Lower lobe of right lung (tissue), 2 donors: ENCODE measurements at regions not wholly inside any gene's neighbourhood (a gene's known extent, or its start where the extent isn't known, plus 50 kb on each side); places are given as distances from the start of the nearest gene placed in this dataset.

Source experiments
- ATAC-seq, 2 donors: fragments of 200-7000 bp; cut with Tn5 transposase; one replicate each; pipeline ENCODE4 v1.9.1; 2020 to 2022; ENCODE audit warnings: mild to moderate bottlenecking in 2 of 2, moderate library complexity in 2 of 2
- DNase-seq: peaks from one replicate; pipeline ENCODE4 v3.0.0-alpha.2; 2020
- H3K27ac ChIP-seq: fragments of 200-600 bp; one replicate; pipeline ENCODE4 v1.8.0; 2022
- H3K27me3 ChIP-seq: fragments of 200-600 bp; one replicate; pipeline ENCODE4 v1.8.0; 2022; ENCODE audit warnings: low read depth
- H3K36me3 ChIP-seq: fragments of 200-600 bp; one replicate; pipeline ENCODE4 v1.8.0; 2022; ENCODE audit warnings: mild to moderate bottlenecking
- H3K4me1 ChIP-seq: fragments of 200-600 bp; one replicate; pipeline ENCODE4 v1.8.0; 2022
- H3K4me3 ChIP-seq: fragments of 200-600 bp; one replicate; pipeline ENCODE4 v1.8.0; 2022; ENCODE audit warnings: mild to moderate bottlenecking
- H3K9me3 ChIP-seq: fragments of 200-600 bp; one replicate; pipeline ENCODE4 v1.8.0; 2022
- intact Hi-C: fragments of 100-400 bp; cut with DNase I; formaldehyde crosslinking; loops from one replicate; pipeline ENCODE4 v1.11.0; 2022
- TF ChIP-seq, protein P1 (sequence below): fragments of 200-600 bp; IDR thresholded peaks from one replicate; pipeline ENCODE4 v1.8.0; 2022; ENCODE audit warnings: antibody characterized with exemption, mild to moderate bottlenecking
- donor health status: DM: no; HTN: yes; CAD: no; lungs with severe emphysema.

DNA sequence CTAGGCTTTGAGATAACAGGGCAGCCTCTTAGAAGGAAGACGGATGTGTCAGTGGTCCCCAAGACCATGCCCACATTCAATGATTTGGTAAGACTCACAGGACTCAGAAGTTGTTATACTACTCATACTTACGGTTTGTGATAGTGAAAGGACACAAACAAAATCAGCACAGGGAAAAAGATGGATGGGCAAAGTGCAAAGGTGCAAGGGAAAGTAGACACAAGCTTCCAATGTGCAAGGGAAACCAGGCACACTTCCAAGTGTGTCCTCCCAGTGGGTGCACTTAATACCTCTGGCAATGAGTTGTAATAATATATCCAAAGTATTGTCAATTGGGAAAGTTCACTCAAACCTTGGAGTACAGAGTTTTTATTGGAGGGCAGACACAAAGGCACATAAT, 53.8 kb upstream of the VCX start:
- Histone ChIP-seq H3K36me3 (no peaks in the 10 kb centered on the region), H3K9me3 (no peaks in the 10 kb centered on the region), H3K27ac (no peak overlapping the region), H3K4me1 (no peaks in the 10 kb centered on the region), H3K27me3 (no peaks in the 10 kb centered on the region), H3K4me3 (no peak overlapping the region)
- TF ChIP-seq, protein P1, sequence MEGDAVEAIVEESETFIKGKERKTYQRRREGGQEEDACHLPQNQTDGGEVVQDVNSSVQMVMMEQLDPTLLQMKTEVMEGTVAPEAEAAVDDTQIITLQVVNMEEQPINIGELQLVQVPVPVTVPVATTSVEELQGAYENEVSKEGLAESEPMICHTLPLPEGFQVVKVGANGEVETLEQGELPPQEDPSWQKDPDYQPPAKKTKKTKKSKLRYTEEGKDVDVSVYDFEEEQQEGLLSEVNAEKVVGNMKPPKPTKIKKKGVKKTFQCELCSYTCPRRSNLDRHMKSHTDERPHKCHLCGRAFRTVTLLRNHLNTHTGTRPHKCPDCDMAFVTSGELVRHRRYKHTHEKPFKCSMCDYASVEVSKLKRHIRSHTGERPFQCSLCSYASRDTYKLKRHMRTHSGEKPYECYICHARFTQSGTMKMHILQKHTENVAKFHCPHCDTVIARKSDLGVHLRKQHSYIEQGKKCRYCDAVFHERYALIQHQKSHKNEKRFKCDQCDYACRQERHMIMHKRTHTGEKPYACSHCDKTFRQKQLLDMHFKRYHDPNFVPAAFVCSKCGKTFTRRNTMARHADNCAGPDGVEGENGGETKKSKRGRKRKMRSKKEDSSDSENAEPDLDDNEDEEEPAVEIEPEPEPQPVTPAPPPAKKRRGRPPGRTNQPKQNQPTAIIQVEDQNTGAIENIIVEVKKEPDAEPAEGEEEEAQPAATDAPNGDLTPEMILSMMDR: no peak
- intact Hi-C loops: no loop called here
- ATAC-seq (no peak), DNase-seq (no peak)

DNA sequence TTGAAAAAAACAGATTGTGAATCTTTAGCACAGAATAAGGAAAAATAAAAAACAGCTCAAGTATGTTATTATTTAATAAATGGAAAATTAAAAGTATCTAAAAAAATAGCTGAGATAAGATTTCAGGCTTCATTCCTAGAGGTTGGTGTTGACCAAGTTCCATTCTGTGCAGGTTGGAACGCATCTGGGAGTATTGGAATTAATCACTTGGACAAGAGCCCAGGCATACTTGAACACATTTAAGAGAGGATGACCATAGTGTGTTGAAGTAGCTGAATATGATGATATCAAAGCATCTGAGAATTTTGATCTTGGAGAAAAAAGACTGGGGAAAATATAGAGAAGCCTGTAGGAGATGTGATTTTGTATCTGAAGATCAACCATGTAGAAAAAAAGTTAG, 54.6 kb upstream of the VCX start:
- H3K4me3 ChIP-seq: no peak overlapping the region
- TF ChIP-seq, protein P1: no peak
- no peak overlapping the region for H3K27ac ChIP-seq
- intact Hi-C loops: no loop called here
- H3K4me1 ChIP-seq: no peaks in the 10 kb centered on the region
- H3K27me3 ChIP-seq: no peaks in the 10 kb centered on the region
- H3K9me3 ChIP-seq: no peaks in the 10 kb centered on the region
- ATAC-seq (no peak), DNase-seq (no peak)
- H3K36me3 ChIP-seq: no peaks in the 10 kb centered on the region

DNA sequence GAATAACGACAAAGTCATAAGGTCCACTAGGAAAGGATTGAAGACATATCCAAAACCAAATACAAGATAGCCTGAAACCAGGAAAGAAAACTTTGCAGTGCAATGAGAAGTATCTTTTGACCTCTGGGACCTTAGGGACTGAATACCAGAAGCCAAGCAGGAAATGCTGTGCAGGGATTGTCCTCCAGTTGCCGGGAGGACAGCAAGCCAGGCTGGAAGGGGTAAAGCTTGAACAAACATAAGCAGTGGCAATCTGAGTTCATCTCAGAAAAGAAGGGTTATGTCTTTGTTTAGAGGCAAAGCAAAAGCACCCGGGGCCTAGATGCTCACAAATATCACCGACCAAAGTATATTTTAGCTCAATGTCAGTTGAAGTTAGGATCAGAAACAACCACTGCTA, 55.3 kb upstream of the VCX start:
- H3K36me3 ChIP-seq: no peaks in the 10 kb centered on the region
- intact Hi-C loops: no loop called here
- TF ChIP-seq, protein P1: no peak
- no peak overlapping the region for H3K27ac ChIP-seq
- ATAC-seq (no peak), DNase-seq (no peak)
- no peaks in the 10 kb centered on the region for H3K27me3 ChIP-seq
- H3K9me3 ChIP-seq: no peaks in the 10 kb centered on the region
- H3K4me1 ChIP-seq: no peaks in the 10 kb centered on the region
- H3K4me3 ChIP-seq: no peak overlapping the region

DNA sequence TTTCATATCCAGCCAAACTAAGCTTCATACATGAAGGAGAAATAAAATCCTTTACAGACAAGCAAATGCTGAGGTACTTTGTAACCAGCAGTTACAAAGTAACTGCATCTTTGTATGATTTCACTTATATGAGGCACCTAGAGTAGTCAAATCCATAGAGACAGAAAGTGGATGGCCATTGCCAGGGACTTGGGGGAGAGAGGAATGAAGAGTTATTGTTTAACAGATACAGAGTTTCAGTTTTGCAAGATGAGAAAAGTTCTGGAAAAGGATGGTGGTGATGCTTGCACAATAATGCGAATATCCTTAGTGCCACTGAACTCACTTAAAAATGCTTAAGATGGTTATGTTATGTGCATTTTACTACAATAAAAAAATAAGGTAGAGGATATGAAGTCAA, 58.4 kb upstream of the VCX start:
- TF ChIP-seq, protein P1: no peak
- intact Hi-C loops: no loop called here
- Histone ChIP-seq H3K4me3 (no peak overlapping the region), H3K27me3 (no peaks in the 10 kb centered on the region), H3K27ac (no peak overlapping the region), H3K4me1 (no peaks in the 10 kb centered on the region), H3K9me3 (no peaks in the 10 kb centered on the region), H3K36me3 (no peaks in the 10 kb centered on the region)
- ATAC-seq (no peak), DNase-seq (no peak)

DNA sequence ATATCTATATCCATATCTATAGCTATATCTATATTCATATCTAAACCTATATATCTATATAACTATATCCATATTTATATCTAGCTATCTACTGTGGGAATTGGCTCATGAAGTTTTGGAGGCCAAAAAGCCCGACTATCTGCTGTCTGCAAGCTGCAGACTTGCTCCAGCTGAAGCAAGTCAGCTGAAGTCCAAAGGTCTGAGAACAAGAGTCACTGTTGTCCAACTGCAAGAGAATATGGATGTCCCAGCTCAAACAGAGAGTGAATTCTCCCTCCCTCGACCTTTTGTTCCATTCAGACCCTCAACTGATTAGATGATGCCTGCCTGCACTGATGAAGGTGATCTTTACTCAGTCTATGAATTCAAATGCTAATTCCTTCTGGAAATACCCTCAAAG, 63.3 kb upstream of the VCX start:
- ATAC-seq (no peak), DNase-seq (no peak)
- H3K9me3 ChIP-seq: no peaks in the 10 kb centered on the region
- no peaks in the 10 kb centered on the region for H3K4me1 ChIP-seq
- H3K27ac ChIP-seq: no peak overlapping the region
- intact Hi-C loops: no loop called here
- TF ChIP-seq, protein P1: no peak
- H3K4me3 ChIP-seq: no peak overlapping the region
- H3K27me3 ChIP-seq: no peaks in the 10 kb centered on the region
- no peaks in the 10 kb centered on the region for H3K36me3 ChIP-seq

DNA sequence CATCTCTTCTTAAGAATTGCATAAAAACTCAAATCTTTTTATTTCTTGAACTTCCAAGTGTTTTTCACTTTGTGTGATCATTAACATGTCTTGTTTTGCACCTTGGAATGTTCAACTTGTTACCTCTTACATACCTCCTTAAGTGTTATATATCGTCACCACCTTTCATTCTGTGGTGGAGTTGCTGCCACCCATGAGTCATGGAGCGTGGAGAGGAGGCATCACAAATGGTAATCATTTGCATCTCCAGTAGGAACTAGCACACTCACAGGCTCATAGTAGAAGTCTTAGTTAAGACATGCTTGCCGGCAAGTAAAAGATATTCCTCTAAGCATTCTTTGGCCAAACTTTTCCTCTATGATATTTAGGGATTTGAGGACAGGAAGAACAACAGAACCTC, 67.0 kb upstream of the VCX start:
- TF ChIP-seq, protein P1: no peak
- Histone ChIP-seq H3K27ac (no peak overlapping the region), H3K27me3 (no peaks in the 10 kb centered on the region), H3K4me1 (no peaks in the 10 kb centered on the region), H3K36me3 (no peaks in the 10 kb centered on the region), H3K9me3 (no peaks in the 10 kb centered on the region), H3K4me3 (no peak overlapping the region)
- DNase-seq (no peak), ATAC-seq (no peak)
- intact Hi-C loops: no loop called here
